Central memory CD8-positive, alpha-beta T cell (primary cell): ENCODE measurements at regions not wholly inside any gene's neighbourhood (a gene's known extent, or its start where the extent isn't known, plus 50 kb on each side); places are given as distances from the start of the nearest gene placed in this dataset.

ENCODE experiments used
- ATAC-seq: fragments of 150-1000 bp; cut with Tn5 transposase; replicated peaks from 2 replicates; pipeline ENCODE4 v1.10.0; 2022; ENCODE audit warnings: mild to moderate bottlenecking, moderate FRiP score, moderate number of reproducible peaks; ENCODE audit not compliant: poor library complexity, severe bottlenecking; ENCODE audit errors: extremely low read depth
- DNase-seq, 2 donors: peaks; one replicate each; pipeline ENCODE4 v3.0.0; 2021; ENCODE audit warnings: low spot score in 2 of 2
- H3K27ac Mint-ChIP-seq: one replicate; pipeline ENCODE4 v1.8.0; 2022; ENCODE audit warnings: low read depth, mild to moderate bottlenecking, moderate library complexity, mixed read lengths
- H3K27me3 Mint-ChIP-seq: one replicate; pipeline ENCODE4 v1.8.0; 2022; ENCODE audit warnings: mixed read lengths
- H3K36me3 Mint-ChIP-seq: one replicate; pipeline ENCODE4 v1.8.0; 2022; ENCODE audit warnings: mild to moderate bottlenecking, moderate library complexity, mixed read lengths; ENCODE audit not compliant: insufficient read depth
- H3K4me1 Mint-ChIP-seq: one replicate; pipeline ENCODE4 v1.8.0; 2022; ENCODE audit warnings: mixed read lengths
- H3K4me3 Mint-ChIP-seq: one replicate; pipeline ENCODE4 v1.8.0; 2022; ENCODE audit warnings: mild to moderate bottlenecking, moderate library complexity, mixed read lengths
- H3K9me3 Mint-ChIP-seq: one replicate; pipeline ENCODE4 v1.8.0; 2022; ENCODE audit warnings: mixed read lengths

- DNase-seq (no peak), ATAC-seq (no peak)
- Mint-ChIP-seq H3K9me3 (peaks cover 5% of the 10 kb centered on the region), H3K36me3 (peaks cover 2% of the 10 kb centered on the region), H3K4me3 (no peak overlapping the region), H3K27ac (no peak overlapping the region), H3K4me1 (no peaks in the 10 kb centered on the region), H3K27me3 (peaks cover 10% of the 10 kb centered on the region)
Measured at GRCh38 chr5:136701191-136701590, 335.8 kb upstream of the TRPC7 start.

GRCh38 chr5:136699651-136700050 lies 334.3 kb upstream of the TRPC7 start:
- Mint-ChIP-seq H3K9me3 (peaks cover 5% of the 10 kb centered on the region), H3K27ac (no peak overlapping the region), H3K36me3 (peaks cover 2% of the 10 kb centered on the region), H3K27me3 (peaks cover 10% of the 10 kb centered on the region), H3K4me1 (no peaks in the 10 kb centered on the region), H3K4me3 (no peak overlapping the region)
- no peak for ATAC-seq
- DNase-seq = no peak

GRCh38 chr5:136698970-136699369 lies 333.6 kb upstream of the TRPC7 start:
- no peaks in the 10 kb centered on the region for H3K36me3 Mint-ChIP-seq

GRCh38 chr5:136694258-136694657 lies 328.9 kb upstream of the TRPC7 start:
- no peaks in the 10 kb centered on the region for H3K36me3 Mint-ChIP-seq
- peaks cover 10% of the 10 kb centered on the region for H3K27me3 Mint-ChIP-seq
- H3K4me1 Mint-ChIP-seq = no peaks in the 10 kb centered on the region
- H3K4me3 Mint-ChIP-seq = no peak overlapping the region
- DNase-seq = no peak
- no peak for ATAC-seq
- H3K27ac Mint-ChIP-seq = no peak overlapping the region
- no peaks in the 10 kb centered on the region for H3K9me3 Mint-ChIP-seq

More at GRCh38 chr5:136698970-136699369, 333.6 kb upstream of the TRPC7 start:
- Mint-ChIP-seq H3K9me3 (peaks cover 3% of the 10 kb centered on the region), H3K27ac (no peak overlapping the region), H3K4me1 (no peaks in the 10 kb centered on the region), H3K27me3 (peaks cover 10% of the 10 kb centered on the region), H3K4me3 (no peak overlapping the region)
- no peak for DNase-seq
- no peak for ATAC-seq

GRCh38 chr5:136689552-136689951 lies 324.2 kb upstream of the TRPC7 start:
- H3K27ac Mint-ChIP-seq = no peak overlapping the region
- peaks cover 8% of the 10 kb centered on the region for H3K27me3 Mint-ChIP-seq
- peaks cover 19% of the 10 kb centered on the region for H3K9me3 Mint-ChIP-seq
- DNase-seq (no peak), ATAC-seq (no peak)
- H3K36me3 Mint-ChIP-seq = no peaks in the 10 kb centered on the region
- no peak overlapping the region for H3K4me3 Mint-ChIP-seq
- peaks cover 5% of the 10 kb centered on the region for H3K4me1 Mint-ChIP-seq

GRCh38 chr5:136686192-136686872 lies 321.0 kb upstream of the TRPC7 start:
- Mint-ChIP-seq H3K4me3 (no peak overlapping the region), H3K27ac (no peak overlapping the region), H3K27me3 (peaks cover 8% of the 10 kb centered on the region), H3K36me3 (no peaks in the 10 kb centered on the region), H3K9me3 (peaks cover 19% of the 10 kb centered on the region), H3K4me1 (peaks cover 5% of the 10 kb centered on the region)
- no peak for DNase-seq
- no peak for ATAC-seq

GRCh38 chr5:136682986-136683385 lies 317.6 kb upstream of the TRPC7 start:
- H3K36me3 Mint-ChIP-seq = no peaks in the 10 kb centered on the region
- H3K4me1 Mint-ChIP-seq = peaks cover 5% of the 10 kb centered on the region
- no peak for DNase-seq
- peaks cover 10% of the 10 kb centered on the region for H3K9me3 Mint-ChIP-seq
- peaks cover 8% of the 10 kb centered on the region for H3K27me3 Mint-ChIP-seq
- H3K27ac Mint-ChIP-seq = no peak overlapping the region
- no peak for ATAC-seq
- H3K4me3 Mint-ChIP-seq = no peak overlapping the region

GRCh38 chr5:136679233-136679632 lies 313.9 kb upstream of the TRPC7 start:
- H3K27ac Mint-ChIP-seq = no peak overlapping the region
- no peak for ATAC-seq

GRCh38 chr5:136677217-136677616 lies 311.9 kb upstream of the TRPC7 start:
- H3K27me3 Mint-ChIP-seq = no peaks in the 10 kb centered on the region
- no peak overlapping the region for H3K27ac Mint-ChIP-seq
- no peaks in the 10 kb centered on the region for H3K36me3 Mint-ChIP-seq
- ATAC-seq (no peak), DNase-seq (no peak)
- H3K9me3 Mint-ChIP-seq = no peaks in the 10 kb centered on the region
- H3K4me3 Mint-ChIP-seq = no peak overlapping the region
- no peaks in the 10 kb centered on the region for H3K4me1 Mint-ChIP-seq

More at GRCh38 chr5:136679233-136679632, 313.9 kb upstream of the TRPC7 start:
- Mint-ChIP-seq H3K9me3 (no peaks in the 10 kb centered on the region), H3K4me1 (no peaks in the 10 kb centered on the region), H3K4me3 (no peak overlapping the region), H3K27me3 (no peaks in the 10 kb centered on the region), H3K36me3 (no peaks in the 10 kb centered on the region)
- no peak for DNase-seq

- Mint-ChIP-seq H3K4me1 (no peaks in the 10 kb centered on the region), H3K9me3 (no peaks in the 10 kb centered on the region), H3K36me3 (no peaks in the 10 kb centered on the region), H3K27me3 (no peaks in the 10 kb centered on the region), H3K4me3 (no peak overlapping the region), H3K27ac (no peak overlapping the region)
- no peak for ATAC-seq
- no peak for DNase-seq
Measured at GRCh38 chr5:136676685-136677084, 311.3 kb upstream of the TRPC7 start.

- Mint-ChIP-seq H3K27me3 (no peaks in the 10 kb centered on the region), H3K4me3 (no peak overlapping the region), H3K27ac (no peak overlapping the region), H3K4me1 (no peaks in the 10 kb centered on the region), H3K36me3 (no peaks in the 10 kb centered on the region), H3K9me3 (no peaks in the 10 kb centered on the region)
- DNase-seq (no peak), ATAC-seq (no peak)
Measured at GRCh38 chr5:136675769-136676168, 310.4 kb upstream of the TRPC7 start.

GRCh38 chr5:136674178-136674577 lies 308.8 kb upstream of the TRPC7 start:
- H3K27me3 Mint-ChIP-seq = no peaks in the 10 kb centered on the region
- DNase-seq (no peak), ATAC-seq (no peak)
- H3K4me1 Mint-ChIP-seq = no peaks in the 10 kb centered on the region
- no peak overlapping the region for H3K4me3 Mint-ChIP-seq
- no peaks in the 10 kb centered on the region for H3K9me3 Mint-ChIP-seq
- no peaks in the 10 kb centered on the region for H3K36me3 Mint-ChIP-seq
- no peak overlapping the region for H3K27ac Mint-ChIP-seq

- Mint-ChIP-seq H3K36me3 (no peaks in the 10 kb centered on the region), H3K27ac (no peak overlapping the region)
Measured at GRCh38 chr5:136667789-136668188, 302.4 kb upstream of the TRPC7 start.

More at GRCh38 chr5:136667789-136668188, 302.4 kb upstream of the TRPC7 start:
- H3K4me1 Mint-ChIP-seq = no peaks in the 10 kb centered on the region
- no peak for ATAC-seq
- no peak overlapping the region for H3K4me3 Mint-ChIP-seq
- H3K27me3 Mint-ChIP-seq = peaks cover 11% of the 10 kb centered on the region
- no peak for DNase-seq
- H3K9me3 Mint-ChIP-seq = no peaks in the 10 kb centered on the region
